ENCODE measurements at regions not wholly inside any gene's neighbourhood (a gene's known extent, or its start where the extent isn't known, plus 50 kb on each side); places are given as distances from the start of the nearest gene placed in this dataset.

DNA sequence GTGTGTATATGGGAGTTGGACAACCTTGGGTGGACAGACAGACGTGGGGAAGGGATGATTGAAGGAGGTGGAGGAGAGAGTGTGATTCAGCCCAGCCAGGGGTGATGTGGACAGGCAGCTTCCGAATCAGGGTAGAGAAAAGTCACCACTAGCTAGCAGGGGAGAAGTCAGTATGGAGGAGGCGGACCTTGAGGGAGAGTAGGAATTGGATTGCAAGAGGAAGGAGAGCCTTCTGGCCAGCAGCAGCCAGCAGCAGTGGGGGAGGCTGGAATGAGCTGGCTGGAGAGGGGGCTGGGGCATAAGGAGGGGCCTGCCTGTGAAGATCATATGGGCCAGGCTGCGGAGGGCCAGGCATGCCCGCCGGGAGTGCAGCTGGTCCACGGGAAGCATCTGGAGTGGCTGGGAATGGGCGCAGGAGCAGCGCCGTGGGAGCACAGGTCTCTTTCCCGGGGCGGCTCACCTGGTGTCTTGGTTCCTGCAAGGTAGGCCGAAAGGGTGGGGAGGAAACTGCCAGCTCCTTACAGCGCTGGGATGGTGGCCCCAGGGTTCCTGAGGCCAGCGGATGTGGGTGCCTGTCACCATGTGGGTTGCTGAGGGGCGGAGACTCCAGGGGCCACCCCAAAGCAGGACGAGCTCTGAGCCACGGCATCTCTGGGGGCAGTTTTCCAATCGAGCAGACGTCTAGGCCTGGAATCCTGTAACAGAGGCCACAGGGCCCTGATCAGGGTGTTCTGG lies 235.3 kb downstream of the SEC14L1 start:
- TF ChIP-seq, protein P1, sequence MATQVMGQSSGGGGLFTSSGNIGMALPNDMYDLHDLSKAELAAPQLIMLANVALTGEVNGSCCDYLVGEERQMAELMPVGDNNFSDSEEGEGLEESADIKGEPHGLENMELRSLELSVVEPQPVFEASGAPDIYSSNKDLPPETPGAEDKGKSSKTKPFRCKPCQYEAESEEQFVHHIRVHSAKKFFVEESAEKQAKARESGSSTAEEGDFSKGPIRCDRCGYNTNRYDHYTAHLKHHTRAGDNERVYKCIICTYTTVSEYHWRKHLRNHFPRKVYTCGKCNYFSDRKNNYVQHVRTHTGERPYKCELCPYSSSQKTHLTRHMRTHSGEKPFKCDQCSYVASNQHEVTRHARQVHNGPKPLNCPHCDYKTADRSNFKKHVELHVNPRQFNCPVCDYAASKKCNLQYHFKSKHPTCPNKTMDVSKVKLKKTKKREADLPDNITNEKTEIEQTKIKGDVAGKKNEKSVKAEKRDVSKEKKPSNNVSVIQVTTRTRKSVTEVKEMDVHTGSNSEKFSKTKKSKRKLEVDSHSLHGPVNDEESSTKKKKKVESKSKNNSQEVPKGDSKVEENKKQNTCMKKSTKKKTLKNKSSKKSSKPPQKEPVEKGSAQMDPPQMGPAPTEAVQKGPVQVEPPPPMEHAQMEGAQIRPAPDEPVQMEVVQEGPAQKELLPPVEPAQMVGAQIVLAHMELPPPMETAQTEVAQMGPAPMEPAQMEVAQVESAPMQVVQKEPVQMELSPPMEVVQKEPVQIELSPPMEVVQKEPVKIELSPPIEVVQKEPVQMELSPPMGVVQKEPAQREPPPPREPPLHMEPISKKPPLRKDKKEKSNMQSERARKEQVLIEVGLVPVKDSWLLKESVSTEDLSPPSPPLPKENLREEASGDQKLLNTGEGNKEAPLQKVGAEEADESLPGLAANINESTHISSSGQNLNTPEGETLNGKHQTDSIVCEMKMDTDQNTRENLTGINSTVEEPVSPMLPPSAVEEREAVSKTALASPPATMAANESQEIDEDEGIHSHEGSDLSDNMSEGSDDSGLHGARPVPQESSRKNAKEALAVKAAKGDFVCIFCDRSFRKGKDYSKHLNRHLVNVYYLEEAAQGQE (IDR thresholded peaks at IDR 0.05) = no peak
- TF ChIP-seq YY1 (IDR thresholded peaks at IDR 0.05) = no peak
- TF ChIP-seq, protein P2, sequence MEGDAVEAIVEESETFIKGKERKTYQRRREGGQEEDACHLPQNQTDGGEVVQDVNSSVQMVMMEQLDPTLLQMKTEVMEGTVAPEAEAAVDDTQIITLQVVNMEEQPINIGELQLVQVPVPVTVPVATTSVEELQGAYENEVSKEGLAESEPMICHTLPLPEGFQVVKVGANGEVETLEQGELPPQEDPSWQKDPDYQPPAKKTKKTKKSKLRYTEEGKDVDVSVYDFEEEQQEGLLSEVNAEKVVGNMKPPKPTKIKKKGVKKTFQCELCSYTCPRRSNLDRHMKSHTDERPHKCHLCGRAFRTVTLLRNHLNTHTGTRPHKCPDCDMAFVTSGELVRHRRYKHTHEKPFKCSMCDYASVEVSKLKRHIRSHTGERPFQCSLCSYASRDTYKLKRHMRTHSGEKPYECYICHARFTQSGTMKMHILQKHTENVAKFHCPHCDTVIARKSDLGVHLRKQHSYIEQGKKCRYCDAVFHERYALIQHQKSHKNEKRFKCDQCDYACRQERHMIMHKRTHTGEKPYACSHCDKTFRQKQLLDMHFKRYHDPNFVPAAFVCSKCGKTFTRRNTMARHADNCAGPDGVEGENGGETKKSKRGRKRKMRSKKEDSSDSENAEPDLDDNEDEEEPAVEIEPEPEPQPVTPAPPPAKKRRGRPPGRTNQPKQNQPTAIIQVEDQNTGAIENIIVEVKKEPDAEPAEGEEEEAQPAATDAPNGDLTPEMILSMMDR (IDR thresholded peaks at IDR 0.05; ENCODE audit: low read depth, low read length, missing input control) = no peak
- TF ChIP-seq, protein P3, sequence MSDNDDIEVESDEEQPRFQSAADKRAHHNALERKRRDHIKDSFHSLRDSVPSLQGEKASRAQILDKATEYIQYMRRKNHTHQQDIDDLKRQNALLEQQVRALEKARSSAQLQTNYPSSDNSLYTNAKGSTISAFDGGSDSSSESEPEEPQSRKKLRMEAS (IDR thresholded peaks at IDR 0.05) = no peak
- no peak for TF ChIP-seq TAF1 (conservative IDR thresholded peaks at IDR 0.05)
- no peak for TF ChIP-seq JUND (IDR thresholded peaks at IDR 0.05)
- no peak for TF ChIP-seq EGR1 (IDR thresholded peaks at IDR 0.05; ENCODE audit: low read depth in 2 of 2)
- TF ChIP-seq RXRA (IDR thresholded peaks at IDR 0.05) = no peak
- TF ChIP-seq, protein P4, sequence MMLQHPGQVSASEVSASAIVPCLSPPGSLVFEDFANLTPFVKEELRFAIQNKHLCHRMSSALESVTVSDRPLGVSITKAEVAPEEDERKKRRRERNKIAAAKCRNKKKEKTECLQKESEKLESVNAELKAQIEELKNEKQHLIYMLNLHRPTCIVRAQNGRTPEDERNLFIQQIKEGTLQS (IDR thresholded peaks at IDR 0.05) = no peak
- TF ChIP-seq, protein P5, sequence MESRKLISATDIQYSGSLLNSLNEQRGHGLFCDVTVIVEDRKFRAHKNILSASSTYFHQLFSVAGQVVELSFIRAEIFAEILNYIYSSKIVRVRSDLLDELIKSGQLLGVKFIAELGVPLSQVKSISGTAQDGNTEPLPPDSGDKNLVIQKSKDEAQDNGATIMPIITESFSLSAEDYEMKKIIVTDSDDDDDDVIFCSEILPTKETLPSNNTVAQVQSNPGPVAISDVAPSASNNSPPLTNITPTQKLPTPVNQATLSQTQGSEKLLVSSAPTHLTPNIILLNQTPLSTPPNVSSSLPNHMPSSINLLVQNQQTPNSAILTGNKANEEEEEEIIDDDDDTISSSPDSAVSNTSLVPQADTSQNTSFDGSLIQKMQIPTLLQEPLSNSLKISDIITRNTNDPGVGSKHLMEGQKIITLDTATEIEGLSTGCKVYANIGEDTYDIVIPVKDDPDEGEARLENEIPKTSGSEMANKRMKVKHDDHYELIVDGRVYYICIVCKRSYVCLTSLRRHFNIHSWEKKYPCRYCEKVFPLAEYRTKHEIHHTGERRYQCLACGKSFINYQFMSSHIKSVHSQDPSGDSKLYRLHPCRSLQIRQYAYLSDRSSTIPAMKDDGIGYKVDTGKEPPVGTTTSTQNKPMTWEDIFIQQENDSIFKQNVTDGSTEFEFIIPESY (IDR thresholded peaks at IDR 0.05) = no peak
- no peak for TF ChIP-seq HNF4G (IDR thresholded peaks at IDR 0.05)
- no peak for TF ChIP-seq NR2F2 (IDR thresholded peaks at IDR 0.05)
- no peak for TF ChIP-seq GABPA (IDR thresholded peaks at IDR 0.05 in 1 of 2, conservative IDR thresholded peaks at IDR 0.05 in 1 of 2)
- no peak for TF ChIP-seq RAD21 (IDR thresholded peaks at IDR 0.05)

Measured in liver (tissue), 3 donors.